ENCODE measurements at regions not wholly inside any gene's neighbourhood (a gene's known extent, or its start where the extent isn't known, plus 50 kb on each side); places are given as distances from the start of the nearest gene placed in this dataset.

DNA sequence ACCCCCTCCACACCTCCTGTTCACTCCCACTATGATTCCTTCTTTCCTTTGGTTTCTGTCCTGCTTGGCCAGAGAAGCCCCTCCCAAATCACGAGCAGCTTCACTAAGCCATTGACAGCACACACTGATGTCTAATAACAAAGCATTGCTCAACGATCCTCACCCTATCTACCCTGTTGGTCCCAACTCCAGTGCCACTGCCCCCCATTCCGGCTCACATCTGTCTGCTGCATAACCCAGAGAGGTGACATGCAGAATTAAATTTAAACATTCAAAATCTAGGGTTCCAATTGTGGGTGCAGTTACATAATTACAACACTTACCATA lies 236.9 kb downstream of the TTLL7 start:
- TF ChIP-seq GATA2 (IDR thresholded peaks at IDR 0.05; ENCODE audit: low read depth, low read length) (no peak), GATA3 (IDR thresholded peaks at IDR 0.05; ENCODE audit: low read depth, low read length) (no peak)
